Activated naive CD4-positive, alpha-beta T cell treated with anti-CD3 and anti-CD28 coated beads, Interleukin-2, amount 50 U/mL, for 72 hours (primary cell): ENCODE measurements at regions not wholly inside any gene's neighbourhood (a gene's known extent, or its start where the extent isn't known, plus 50 kb on each side); places are given as distances from the start of the nearest gene placed in this dataset.

Experiments used
- ATAC-seq, 2 donors: fragments of 150-1000 bp; cut with Tn5 transposase; 2 replicates each; pipeline ENCODE4 v1.10.0; 2021; ENCODE audit warnings: mild to moderate bottlenecking in 2 of 2, moderate library complexity in 2 of 2
- DNase-seq, 2 donors: peaks; one replicate each; pipeline ENCODE4 v3.0.0; 2021 to 2022; ENCODE audit warnings: low spot score in 2 of 2
- H3K27ac Mint-ChIP-seq, 2 donors: one replicate each; pipeline ENCODE4 v1.8.0; 2022; ENCODE audit warnings: mild to moderate bottlenecking in 2 of 2, mixed read lengths in 2 of 2
- H3K36me3 Mint-ChIP-seq, 2 donors: one replicate each; pipeline ENCODE4 v1.8.0; 2022; ENCODE audit warnings: mixed read lengths in 2 of 2
- H3K9me3 Mint-ChIP-seq, 2 donors: one replicate each; pipeline ENCODE4 v1.8.0; 2022; ENCODE audit warnings: mixed read lengths in 2 of 2

GRCh38 chr4:178271386-178271785, 829.1 kb upstream of the AGA start:
- ATAC-seq = no peak
- H3K27ac Mint-ChIP-seq = no peak overlapping the region
- H3K36me3 Mint-ChIP-seq = no peaks in the 10 kb centered on the region

DNA sequence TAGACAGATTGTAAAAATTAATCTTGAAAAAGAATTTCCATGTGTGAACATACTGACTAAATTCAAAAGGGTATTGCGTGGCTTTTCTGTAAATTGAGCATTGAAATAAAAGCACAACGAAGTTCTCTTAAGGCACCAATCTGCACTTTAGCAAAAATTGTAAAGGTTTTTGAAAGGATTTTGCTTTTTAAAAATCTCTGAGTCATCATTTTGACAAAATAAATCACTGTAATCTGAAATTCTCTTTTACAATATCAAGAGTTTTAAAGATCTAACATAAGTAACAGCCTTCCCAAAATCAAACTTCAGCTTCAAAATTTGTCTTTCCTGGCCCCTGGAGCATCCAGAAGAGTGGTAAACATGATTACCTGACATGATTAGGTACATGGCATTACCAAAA, 830.9 kb upstream of the AGA start:
- no peak for ATAC-seq
- H3K27ac Mint-ChIP-seq = no peak overlapping the region
- peaks cover 6 to 15% of the 10 kb centered on the region in 2 donors for H3K9me3 Mint-ChIP-seq
- H3K36me3 Mint-ChIP-seq = no peaks in the 10 kb centered on the region
- DNase-seq = no peak

More at GRCh38 chr4:178271386-178271785, 829.1 kb upstream of the AGA start:
- no peak for DNase-seq
- peaks cover 6 to 20% of the 10 kb centered on the region in 2 donors for H3K9me3 Mint-ChIP-seq

GRCh38 chr4:178275671-178276360, 833.6 kb upstream of the AGA start:
- Mint-ChIP-seq H3K27ac (no peak overlapping the region), H3K36me3 (no peaks in the 10 kb centered on the region), H3K9me3 (peaks cover 5 to 13% of the 10 kb centered on the region in 2 donors)
- no peak for ATAC-seq
- DNase-seq = no peak

- H3K27ac Mint-ChIP-seq = no peak overlapping the region
- no peaks in the 10 kb centered on the region for H3K36me3 Mint-ChIP-seq
- DNase-seq (no peak), ATAC-seq (no peak)
- H3K9me3 Mint-ChIP-seq = peaks cover 4 to 10% of the 10 kb centered on the region in 2 donors
These were observed 838.1 kb upstream of the AGA start for GRCh38 chr4:178280362-178280761.

- H3K9me3 Mint-ChIP-seq = peaks cover 0 to 16% of the 10 kb centered on the region in 2 donors
- no peaks in the 10 kb centered on the region for H3K36me3 Mint-ChIP-seq
- ATAC-seq (no peak), DNase-seq (no peak)
- no peak overlapping the region for H3K27ac Mint-ChIP-seq
These were observed 846.2 kb upstream of the AGA start for GRCh38 chr4:178288462-178288861.

GRCh38 chr4:178293601-178294000, 851.4 kb upstream of the AGA start:
- ATAC-seq = no peak
- Mint-ChIP-seq H3K9me3 (peaks cover 5 to 19% of the 10 kb centered on the region in 2 donors), H3K27ac (no peak overlapping the region), H3K36me3 (no peaks in the 10 kb centered on the region)
- no peak for DNase-seq

GRCh38 chr4:178296669-178297068, 854.4 kb upstream of the AGA start:
- ATAC-seq (no peak), DNase-seq (no peak)
- peaks cover 5 to 10% of the 10 kb centered on the region in 2 donors for H3K9me3 Mint-ChIP-seq
- H3K27ac Mint-ChIP-seq = no peak overlapping the region
- no peaks in the 10 kb centered on the region for H3K36me3 Mint-ChIP-seq

- H3K36me3 Mint-ChIP-seq = no peaks in the 10 kb centered on the region
- DNase-seq (no peak), ATAC-seq (no peak)
- H3K27ac Mint-ChIP-seq = no peak overlapping the region
- no peaks in the 10 kb centered on the region for H3K9me3 Mint-ChIP-seq
These were observed 864.3 kb upstream of the AGA start for GRCh38 chr4:178306565-178306964.

DNA sequence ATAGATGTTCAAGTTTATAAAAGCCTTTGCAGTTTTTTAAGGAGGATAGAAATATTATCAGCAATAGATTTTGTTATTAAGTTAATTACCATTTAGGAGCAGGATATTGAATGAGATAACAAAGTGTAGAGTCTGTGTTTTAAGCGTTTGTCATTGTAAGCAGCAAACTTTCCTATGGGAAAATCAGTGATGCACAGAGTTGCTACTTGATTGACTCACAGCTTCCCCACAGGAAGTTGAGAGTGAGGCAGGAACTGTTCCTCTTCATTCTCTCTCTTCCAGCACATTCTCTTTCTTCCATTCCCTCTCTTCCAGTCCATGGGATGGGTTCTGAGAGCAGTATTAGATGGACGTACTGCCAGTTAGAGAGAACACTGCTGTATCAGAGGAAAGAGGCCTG, 867.7 kb upstream of the AGA start:
- ATAC-seq (no peak), DNase-seq (no peak)
- Mint-ChIP-seq H3K27ac (peak overlapping the region in 1 of 2 donors; percentile 58), H3K9me3 (no peaks in the 10 kb centered on the region), H3K36me3 (no peaks in the 10 kb centered on the region)

GRCh38 chr4:178311997-178312396, 869.8 kb upstream of the AGA start:
- H3K27ac Mint-ChIP-seq = no peak overlapping the region
- DNase-seq = no peak
- no peaks in the 10 kb centered on the region for H3K36me3 Mint-ChIP-seq
- ATAC-seq = no peak
- peaks cover 0 to under 1% of the 10 kb centered on the region in 2 donors for H3K9me3 Mint-ChIP-seq

- ATAC-seq = no peak
- no peaks in the 10 kb centered on the region for H3K36me3 Mint-ChIP-seq
- H3K27ac Mint-ChIP-seq = no peak overlapping the region
- H3K9me3 Mint-ChIP-seq = peaks cover 0 to 6% of the 10 kb centered on the region in 2 donors
- DNase-seq = no peak
These were observed 872.0 kb upstream of the AGA start for GRCh38 chr4:178314287-178314686.

DNA sequence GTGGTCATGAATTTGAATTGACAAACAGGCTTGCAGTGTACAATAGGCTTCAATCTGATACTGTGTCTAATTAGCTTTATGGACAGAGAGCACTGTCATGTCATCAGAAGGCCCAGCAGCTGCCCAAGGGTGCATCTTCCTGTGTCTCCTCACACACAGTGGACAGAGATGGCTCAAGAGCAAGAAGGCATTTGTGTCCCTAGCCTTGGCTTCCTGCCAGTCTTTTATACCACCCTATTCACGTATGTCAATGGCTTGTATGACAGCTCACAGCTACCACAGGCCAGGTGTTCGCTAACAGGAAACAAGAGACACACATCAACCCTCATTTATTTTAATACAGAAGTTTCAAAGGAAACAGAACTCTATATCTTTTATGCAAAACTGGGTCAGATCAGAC, 874.0 kb upstream of the AGA start:
- DNase-seq (no peak), ATAC-seq (no peak)
- Mint-ChIP-seq H3K36me3 (peaks cover 0 to 6% of the 10 kb centered on the region in 2 donors), H3K27ac (no peak overlapping the region), H3K9me3 (peaks cover 8 to 12% of the 10 kb centered on the region in 2 donors)

DNA sequence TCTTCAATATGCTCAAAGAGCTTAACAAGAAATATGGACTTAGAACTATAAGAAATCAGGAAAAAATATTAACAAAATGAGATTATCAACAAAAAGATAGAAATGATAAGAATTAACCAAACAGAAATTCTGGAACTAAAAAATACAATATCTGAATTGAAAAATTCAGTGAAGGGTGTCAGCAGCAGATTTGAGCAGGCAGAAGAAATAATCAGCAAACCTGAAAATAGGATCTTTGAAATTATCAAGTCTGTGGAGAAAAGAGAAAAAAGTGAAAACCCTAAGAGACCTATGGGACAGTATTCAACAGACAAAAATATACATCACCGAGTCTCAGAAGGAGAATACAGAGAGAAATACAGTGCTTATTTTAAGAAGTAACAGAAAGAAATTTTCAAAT, 877.8 kb upstream of the AGA start:
- Mint-ChIP-seq H3K27ac (no peak overlapping the region), H3K9me3 (peaks cover 16 to 20% of the 10 kb centered on the region in 2 donors), H3K36me3 (peaks cover 0 to 6% of the 10 kb centered on the region in 2 donors)
- DNase-seq (no peak), ATAC-seq (no peak)

DNA sequence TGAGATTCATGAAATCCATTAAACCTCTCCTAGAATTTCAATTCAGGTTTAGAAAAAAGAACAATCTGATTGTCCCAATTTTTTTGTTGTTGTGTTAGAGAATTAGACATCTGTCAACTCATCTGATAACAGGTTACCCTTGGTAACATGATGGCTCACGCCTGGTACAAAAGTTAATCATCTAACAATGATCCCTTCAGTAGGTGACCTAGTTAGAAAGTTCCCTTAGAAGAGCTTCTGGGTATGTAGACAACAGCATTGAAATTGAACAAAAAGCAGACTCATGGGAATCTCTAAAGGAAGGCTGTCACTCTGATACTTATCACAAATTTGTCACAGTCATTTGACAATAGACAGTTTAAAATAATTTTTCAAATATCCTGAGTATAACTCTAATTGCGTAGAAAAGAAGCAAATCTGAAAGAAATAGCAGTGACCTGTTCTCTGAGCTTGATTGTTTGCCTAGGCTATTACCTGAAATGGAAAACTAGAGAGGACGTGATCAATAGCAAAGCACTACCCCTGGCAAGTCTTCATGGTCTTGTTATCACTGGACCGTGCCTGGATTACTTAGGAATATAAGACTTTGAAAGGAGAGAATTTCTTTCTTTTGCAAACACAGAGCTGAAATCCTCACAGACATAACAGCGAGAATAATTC, 880.4 kb upstream of the AGA start:
- H3K9me3 Mint-ChIP-seq = peaks cover 16 to 27% of the 10 kb centered on the region in 2 donors
- ATAC-seq = no peak
- H3K27ac Mint-ChIP-seq = no peak overlapping the region
- H3K36me3 Mint-ChIP-seq = peaks cover 0 to 6% of the 10 kb centered on the region in 2 donors
- DNase-seq = no peak

DNA sequence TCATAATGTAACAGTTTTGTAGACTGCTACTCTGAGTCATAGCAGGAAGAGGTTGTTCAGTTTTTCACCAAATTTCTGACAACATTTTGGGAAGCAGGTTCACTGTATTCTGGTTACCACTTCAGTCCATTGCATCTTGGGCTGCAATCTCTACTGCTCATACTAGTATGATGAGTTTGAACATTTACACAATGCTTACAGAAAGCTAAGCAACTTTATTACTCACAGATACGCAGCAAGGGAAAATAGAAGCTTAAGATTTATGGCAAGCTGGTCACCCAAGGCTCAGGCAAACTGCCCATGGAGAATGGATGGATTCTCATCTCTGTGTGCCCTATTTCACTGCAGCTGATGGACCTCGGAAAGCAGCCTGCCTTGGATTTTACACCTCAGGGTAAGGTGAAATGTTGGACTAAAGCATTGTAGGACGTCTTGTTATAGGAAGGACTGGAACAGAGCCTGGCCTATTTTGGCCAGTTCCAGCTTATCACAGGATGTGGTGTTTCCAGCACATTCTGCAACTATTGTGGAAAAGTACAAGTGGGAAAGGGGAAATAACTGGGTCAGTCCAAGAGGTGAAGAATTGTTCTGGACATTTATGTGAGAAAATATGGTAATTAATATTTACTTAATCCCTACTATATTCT, 887.1 kb upstream of the AGA start:
- H3K36me3 Mint-ChIP-seq = no peaks in the 10 kb centered on the region
- no peak overlapping the region for H3K27ac Mint-ChIP-seq
- ATAC-seq = no peak
- DNase-seq = no peak
- peaks cover 14 to 16% of the 10 kb centered on the region in 2 donors for H3K9me3 Mint-ChIP-seq

GRCh38 chr4:178333355-178333754, 891.1 kb upstream of the AGA start:
- Mint-ChIP-seq H3K9me3 (peaks cover 5 to 16% of the 10 kb centered on the region in 2 donors), H3K27ac (no peak overlapping the region), H3K36me3 (no peaks in the 10 kb centered on the region)
- ATAC-seq (no peak), DNase-seq (no peak)

DNA sequence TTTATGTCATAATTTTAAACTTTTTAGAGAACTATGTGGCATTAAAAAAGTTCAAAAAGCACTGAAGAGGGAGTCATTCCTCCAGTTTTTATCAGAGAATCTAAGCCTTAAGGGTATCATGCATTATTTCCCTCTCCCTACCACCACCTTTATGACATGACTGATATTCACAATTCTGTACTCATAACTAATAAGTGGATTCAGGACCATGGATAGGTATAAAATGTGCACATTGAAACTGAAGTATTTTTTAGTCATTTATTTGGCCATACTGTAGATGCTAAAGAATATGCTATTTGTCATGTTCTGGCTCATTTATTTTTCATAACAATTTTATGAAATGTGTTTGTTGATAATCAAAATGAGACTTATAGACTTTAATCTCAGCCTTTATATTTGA, 897.5 kb upstream of the AGA start:
- no peaks in the 10 kb centered on the region for H3K36me3 Mint-ChIP-seq
- no peak for DNase-seq
- ATAC-seq = no peak
- peaks cover 12 to 13% of the 10 kb centered on the region in 2 donors for H3K9me3 Mint-ChIP-seq
- no peak overlapping the region for H3K27ac Mint-ChIP-seq
